SH-SY5Y (cell line): ENCODE measurements at regions not wholly inside any gene's neighbourhood (a gene's known extent, or its start where the extent isn't known, plus 50 kb on each side); places are given as distances from the start of the nearest gene placed in this dataset.

ENCODE experiments used
- GATA2 ChIP-seq: IDR thresholded peaks from 2 replicates; pipeline ENCODE4 v1.6.1; 2011; ENCODE audit warnings: mild to moderate bottlenecking, low read depth, low read length
- GATA3 ChIP-seq: IDR thresholded peaks from 2 replicates; pipeline ENCODE4 v1.6.1; 2011; ENCODE audit warnings: low read depth, mild to moderate bottlenecking, low read length, moderate library complexity

DNA sequence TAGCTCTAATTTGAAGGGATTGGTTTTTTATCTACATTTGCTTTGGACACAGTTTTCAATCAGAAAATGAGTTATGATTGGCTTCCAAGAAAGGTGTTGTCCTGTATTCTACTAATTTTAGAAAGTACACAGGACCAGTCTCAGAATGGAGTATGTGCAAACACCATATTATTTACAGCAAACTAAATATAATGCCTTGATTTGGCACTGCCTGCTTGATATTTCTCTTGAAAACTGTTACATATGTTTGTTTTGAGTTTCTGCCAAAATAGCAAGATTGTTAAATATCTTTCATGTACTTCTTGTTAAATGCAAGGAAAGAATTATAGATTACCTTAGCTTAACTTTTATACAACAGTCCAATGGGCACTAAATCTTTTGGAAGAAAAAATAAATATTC lies 694.9 kb downstream of the KCNJ3 start:
- TF ChIP-seq GATA2 (no peak), GATA3 (no peak)
